ENCODE measurements at regions not wholly inside any gene's neighbourhood (a gene's known extent, or its start where the extent isn't known, plus 50 kb on each side); places are given as distances from the start of the nearest gene placed in this dataset.

DNA sequence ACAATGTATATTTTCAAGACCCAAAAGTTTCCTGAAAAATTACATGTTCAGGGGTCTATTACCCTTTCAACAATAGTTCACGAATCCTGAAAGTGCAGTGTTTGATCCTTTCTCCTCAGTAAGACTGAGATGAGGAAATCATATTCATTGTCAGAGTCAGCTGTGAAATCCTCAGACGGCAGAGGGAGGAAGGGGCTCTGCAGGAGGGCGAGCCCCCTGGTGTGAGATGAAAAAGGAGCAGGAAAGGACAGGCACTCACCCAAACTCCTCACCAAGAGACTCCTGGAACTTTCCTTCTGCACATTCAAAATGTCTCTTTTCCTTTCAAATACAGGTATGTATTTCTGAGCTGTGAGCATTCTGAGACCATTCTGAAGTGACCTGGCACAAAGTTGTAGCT, 150.3 kb upstream of the HABP2 start:
- H2AFZ ChIP-seq (ENCODE audit: insufficient read depth, low read depth, low read length, poor library complexity, severe bottlenecking): no peak overlapping the region
- Mint-ChIP-seq H3K36me3 (no peaks in the 10 kb centered on the region), H3K27ac (no peak overlapping the region), H3K4me1 (peaks cover 14% of the 10 kb centered on the region), H3K4me3 (no peak overlapping the region), H3K27me3 (ENCODE audit: low read depth in 3 of 3) (peaks cover 1 to 3% (median 2%) of the 10 kb centered on the region in 3 donors), H3K9me3 (peaks cover 0 to 3% (median 0%) of the 10 kb centered on the region in 7 donors)
- TF ChIP-seq CTCF (IDR thresholded peaks at IDR 0.05): no peak
- H3K9me3 ChIP-seq (replicated peaks in 1 of 2; ENCODE audit: control insufficient read depth in 1 of 2, insufficient read depth in 1 of 2, low read length in 2 of 2): no peaks in the 10 kb centered on the region
- H3K27ac ChIP-seq (ENCODE audit: low read depth in 1 of 2, low read length in 2 of 2): no peak overlapping the region
- H3K9ac ChIP-seq (ENCODE audit: insufficient read depth, low read length, poor library complexity, severe bottlenecking): no peak overlapping the region
- H3K27me3 ChIP-seq (ENCODE audit: control insufficient read depth in 2 of 2, insufficient read depth in 2 of 2, low read length in 2 of 2): no peaks in the 10 kb centered on the region
- no peak for DNase-seq
- no peak overlapping the region for H3K4me2 ChIP-seq (replicated peaks; ENCODE audit: extremely low read depth, low read length, poor library complexity, severe bottlenecking)
- H3K4me3 ChIP-seq (replicated peaks in 1 of 3; ENCODE audit: low read depth in 2 of 3, low read length in 3 of 3): no peak overlapping the region
- peaks cover 0 to 1% of the 10 kb centered on the region in 2 donors for H3K4me1 ChIP-seq (ENCODE audit: control insufficient read depth in 1 of 2, insufficient read depth in 2 of 2, low read length in 2 of 2)
- no peaks in the 10 kb centered on the region for H3K36me3 ChIP-seq (replicated peaks in 1 of 2; ENCODE audit: control insufficient read depth in 1 of 2, insufficient read depth in 2 of 2, low read length in 2 of 2)
- H3K79me2 ChIP-seq (ENCODE audit: insufficient read depth, low read length): no peaks in the 10 kb centered on the region
- no peaks in the 10 kb centered on the region for H4K20me1 ChIP-seq (ENCODE audit: insufficient read depth, low read length)
- intact Hi-C loops (cut with micrococcal nuclease): no loop called here
- WGBS (ENCODE audit: insufficient coverage): no CpG with 5 or more reads among the region's 3 CpGs

GRCh38 chr10:113407218-113407617, 145.6 kb upstream of the HABP2 start:
- Mint-ChIP-seq H3K4me1 (peaks cover 2% of the 10 kb centered on the region), H3K9me3 (peaks cover 0 to 3% (median 0%) of the 10 kb centered on the region in 7 donors), H3K27me3 (ENCODE audit: low read depth in 3 of 3) (peaks cover 5 to 11% (median 7%) of the 10 kb centered on the region in 3 donors), H3K4me3 (no peak overlapping the region), H3K27ac (no peak overlapping the region), H3K36me3 (no peaks in the 10 kb centered on the region)
- no CpG with 5 or more reads among the region's 7 CpGs for WGBS (ENCODE audit: insufficient coverage)
- H3K9me3 ChIP-seq (replicated peaks in 1 of 2; ENCODE audit: control insufficient read depth in 1 of 2, insufficient read depth in 1 of 2, low read length in 2 of 2): no peaks in the 10 kb centered on the region
- no peak overlapping the region for H3K4me2 ChIP-seq (replicated peaks; ENCODE audit: extremely low read depth, low read length, poor library complexity, severe bottlenecking)
- intact Hi-C loops (cut with micrococcal nuclease): no loop called here
- H2AFZ ChIP-seq (ENCODE audit: insufficient read depth, low read depth, low read length, poor library complexity, severe bottlenecking): no peak overlapping the region
- H3K4me3 ChIP-seq (replicated peaks in 1 of 3; ENCODE audit: low read depth in 2 of 3, low read length in 3 of 3): no peak overlapping the region
- no peak for DNase-seq
- H3K79me2 ChIP-seq (ENCODE audit: insufficient read depth, low read length): no peaks in the 10 kb centered on the region
- no peak for TF ChIP-seq CTCF (IDR thresholded peaks at IDR 0.05)
- no peaks in the 10 kb centered on the region for H3K36me3 ChIP-seq (replicated peaks in 1 of 2; ENCODE audit: control insufficient read depth in 1 of 2, insufficient read depth in 2 of 2, low read length in 2 of 2)
- no peaks in the 10 kb centered on the region for H3K27me3 ChIP-seq (ENCODE audit: control insufficient read depth in 2 of 2, insufficient read depth in 2 of 2, low read length in 2 of 2)
- H3K27ac ChIP-seq (ENCODE audit: low read depth in 1 of 2, low read length in 2 of 2): no peak overlapping the region
- H3K9ac ChIP-seq (ENCODE audit: insufficient read depth, low read length, poor library complexity, severe bottlenecking): no peak overlapping the region
- H3K4me1 ChIP-seq (ENCODE audit: control insufficient read depth in 1 of 2, insufficient read depth in 2 of 2, low read length in 2 of 2): no peaks in the 10 kb centered on the region
- no peaks in the 10 kb centered on the region for H4K20me1 ChIP-seq (ENCODE audit: insufficient read depth, low read length)

Data from CD14-positive monocyte (primary cell).